GM23338 (cell line): ENCODE measurements at regions not wholly inside any gene's neighbourhood (a gene's known extent, or its start where the extent isn't known, plus 50 kb on each side); places are given as distances from the start of the nearest gene placed in this dataset.
"Not testable (repeated sequence)": the region's sequence is repeated elsewhere in the genome, so short reads cannot be mapped to it uniquely, and the experiment has no call there.

Experiments
- ATAC-seq: fragments of 200-7000 bp; cut with Tn5 transposase; 3 replicates; pipeline ENCODE4 v1.9.1; 2020
- DNase-seq: peaks from one replicate; pipeline ENCODE4 v3.0.0-alpha.2; 2015; ENCODE audit warnings: low spot score
- H2AFZ ChIP-seq: fragments of 200-600 bp; sonication (generic); 2 replicates; pipeline ENCODE4 v1.8.0; 2016; ENCODE audit warnings: antibody characterized with exemption, mild to moderate bottlenecking, moderate library complexity
- H3F3A ChIP-seq: fragments of 200-600 bp; sonication (generic); replicated peaks from 2 replicates; pipeline ENCODE4 v1.8.0; 2017; ENCODE audit warnings: antibody characterized with exemption, mixed run types, low read depth
- H3K27ac ChIP-seq: fragments of 200-600 bp; sonication (generic); 2 replicates; pipeline ENCODE4 v1.6.1; 2016; ENCODE audit warnings: low read depth
- H3K27me3 ChIP-seq: fragments of 200-600 bp; sonication (generic); 2 replicates; pipeline ENCODE4 v1.8.0; 2016; ENCODE audit warnings: mild to moderate bottlenecking, mixed run types, moderate library complexity; ENCODE audit not compliant: insufficient read depth
- H3K36me3 ChIP-seq: fragments of 200-600 bp; sonication (generic); 2 replicates; pipeline ENCODE4 v1.8.0; 2016; ENCODE audit warnings: mild to moderate bottlenecking; ENCODE audit not compliant: insufficient read depth
- H3K4me1 ChIP-seq: fragments of 200-600 bp; sonication (generic); 2 replicates; pipeline ENCODE4 v1.8.0; 2016; ENCODE audit warnings: mild to moderate bottlenecking, moderate library complexity; ENCODE audit not compliant: insufficient read depth
- H3K4me2 ChIP-seq: fragments of 200-600 bp; sonication (generic); 2 replicates; pipeline ENCODE4 v1.7.1; 2017; ENCODE audit warnings: mixed run types
- H3K4me3 ChIP-seq: fragments of 200-600 bp; sonication (generic); 2 replicates; pipeline ENCODE4 v1.6.1; 2016; ENCODE audit warnings: mixed run types
- H3K79me2 ChIP-seq: fragments of 200-600 bp; sonication (generic); replicated peaks from 2 replicates; pipeline ENCODE4 v1.8.0; 2017; ENCODE audit warnings: mild to moderate bottlenecking; ENCODE audit not compliant: insufficient read depth
- H3K9me2 ChIP-seq: fragments of 200-600 bp; sonication (generic); 2 replicates; pipeline ENCODE4 v1.8.0; 2017; ENCODE audit not compliant: insufficient read depth
- H4K20me1 ChIP-seq: fragments of 200-600 bp; sonication (generic); replicated peaks from 2 replicates; pipeline ENCODE4 v1.8.0; 2017; ENCODE audit warnings: mild to moderate bottlenecking; ENCODE audit not compliant: insufficient read depth
- H3K27ac Mint-ChIP-seq: 2 replicates; pipeline ENCODE4 v1.8.0; 2020; ENCODE audit warnings: inconsistent platforms, mild to moderate bottlenecking, moderate library complexity, mixed read lengths
- H3K27me3 Mint-ChIP-seq: 3 replicates; pipeline ENCODE4 v1.8.0; 2022; ENCODE audit warnings: low read depth, mild to moderate bottlenecking, moderate library complexity, mixed read lengths, inconsistent platforms; ENCODE audit not compliant: insufficient read depth, poor library complexity
- H3K36me3 Mint-ChIP-seq: 3 replicates; pipeline ENCODE4 v1.8.0; 2021; ENCODE audit warnings: low read depth, mild to moderate bottlenecking, inconsistent platforms, moderate library complexity, mixed read lengths
- H3K4me1 Mint-ChIP-seq: 3 replicates; pipeline ENCODE4 v1.8.0; 2020; ENCODE audit warnings: mild to moderate bottlenecking, inconsistent platforms, mixed read lengths
- H3K4me3 Mint-ChIP-seq: 3 replicates; pipeline ENCODE4 v1.8.0; 2021; ENCODE audit warnings: moderate library complexity, mild to moderate bottlenecking, inconsistent platforms, mixed read lengths
- H3K9me3 Mint-ChIP-seq: 3 replicates; pipeline ENCODE4 v1.8.0; 2020; ENCODE audit warnings: moderate library complexity, mild to moderate bottlenecking, inconsistent platforms, mixed read lengths

GRCh38 chr2:111365986-111366640 lies 245.4 kb downstream of the BCL2L11 start:
- not testable (repeated sequence) for H4K20me1 ChIP-seq, H3K27ac ChIP-seq, H3K9me2 ChIP-seq, H2AFZ ChIP-seq, H3K4me1 ChIP-seq, H3F3A ChIP-seq, H3K36me3 Mint-ChIP-seq, H3K79me2 ChIP-seq, H3K4me1 Mint-ChIP-seq, H3K27me3 Mint-ChIP-seq, H3K9me3 Mint-ChIP-seq, H3K36me3 ChIP-seq, H3K27ac Mint-ChIP-seq
- Histone ChIP-seq H3K27me3 (peaks cover 14% of the 10 kb centered on the region; the same call in 1 of the 2 replicates), H3K4me3 (peak overlapping the region; percentile 42; the same call in 1 of the 2 replicates), H3K4me2 (peak overlapping the region; percentile 68)
- peak overlapping the region; percentile 56 for H3K4me3 Mint-ChIP-seq
- peak; percentile 94 for ATAC-seq
- peak; percentile 56 for DNase-seq

DNA sequence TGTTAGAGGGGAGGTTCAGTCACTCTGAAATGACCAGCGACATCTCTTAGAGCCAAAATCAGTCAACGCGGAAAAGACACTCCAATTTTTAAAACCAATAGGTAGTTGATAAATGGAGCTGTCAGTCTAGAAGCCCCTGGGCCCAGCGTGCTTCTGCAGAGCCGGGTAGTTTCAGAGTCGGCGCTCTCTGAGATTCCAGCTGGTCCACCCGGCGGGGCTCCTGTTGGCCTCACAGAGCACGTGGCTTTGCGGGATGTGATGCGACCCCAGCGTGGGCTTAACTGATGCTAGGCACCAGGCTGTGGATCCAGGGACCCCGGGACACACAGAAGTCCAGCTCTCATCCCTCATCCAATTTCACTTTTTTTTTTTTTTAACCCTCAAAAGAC lies 245.9 kb downstream of the BCL2L11 start:
- not testable (repeated sequence) for H3K9me2 ChIP-seq, H2AFZ ChIP-seq, H3K4me1 ChIP-seq, H3K27ac ChIP-seq, H3K27me3 Mint-ChIP-seq, H3F3A ChIP-seq, H4K20me1 ChIP-seq, H3K4me1 Mint-ChIP-seq, H3K27ac Mint-ChIP-seq, H3K36me3 Mint-ChIP-seq, H3K36me3 ChIP-seq, H3K79me2 ChIP-seq, H3K9me3 Mint-ChIP-seq
- peak overlapping the region; percentile 42; the same call in 1 of the 2 replicates for H3K4me3 ChIP-seq
- H3K4me3 Mint-ChIP-seq, result peak overlapping the region; percentile 33; the same call in 1 of the 3 replicates
- peak; percentile 68 for ATAC-seq
- H3K4me2 ChIP-seq, result peak overlapping the region; percentile 68
- peak; percentile 23 for DNase-seq
- H3K27me3 ChIP-seq, result peaks cover 14% of the 10 kb centered on the region; the same call in 1 of the 2 replicates

- H2AFZ ChIP-seq, H3K79me2 ChIP-seq, H3K27ac Mint-ChIP-seq, H3K4me3 Mint-ChIP-seq, H3K9me2 ChIP-seq, H3K4me2 ChIP-seq, H3K4me1 Mint-ChIP-seq, H3K9me3 Mint-ChIP-seq, H3K4me3 ChIP-seq, H3K4me1 ChIP-seq, H3K27ac ChIP-seq, H3K36me3 ChIP-seq, H3F3A ChIP-seq, H3K27me3 Mint-ChIP-seq, H4K20me1 ChIP-seq, H3K36me3 Mint-ChIP-seq, DNase-seq: not testable (repeated sequence)
- peak; percentile 10; the same call in 1 of the 3 replicates for ATAC-seq
- H3K27me3 ChIP-seq, result peaks cover 14% of the 10 kb centered on the region; the same call in 1 of the 2 replicates
These were observed 246.4 kb downstream of the BCL2L11 start for GRCh38 chr2:111367080-111367479.

DNA sequence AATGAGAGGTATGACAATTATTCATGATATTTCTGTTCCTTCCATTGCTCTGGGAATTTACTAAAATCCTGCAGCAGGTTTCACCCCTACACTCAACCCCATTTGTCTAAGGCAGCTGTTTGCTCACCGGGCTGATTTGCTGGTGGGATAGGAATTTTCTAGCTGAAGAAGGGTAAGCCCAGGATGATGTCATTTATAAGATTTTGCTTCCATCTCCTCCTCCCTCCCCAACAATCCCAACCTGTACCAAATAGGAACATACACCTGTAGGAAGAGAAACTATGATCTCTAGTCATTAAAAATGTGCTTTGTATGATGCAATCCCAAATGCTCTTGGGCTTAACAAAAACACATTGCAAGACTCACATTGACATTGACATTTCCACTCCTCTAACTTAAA lies 247.2 kb downstream of the BCL2L11 start:
- DNase-seq, ATAC-seq, H3F3A ChIP-seq, H3K79me2 ChIP-seq, H3K4me3 Mint-ChIP-seq, H3K27ac ChIP-seq, H3K4me1 Mint-ChIP-seq, H3K27me3 Mint-ChIP-seq, H3K36me3 ChIP-seq, H2AFZ ChIP-seq, H3K27ac Mint-ChIP-seq, H4K20me1 ChIP-seq, H3K9me3 Mint-ChIP-seq, H3K9me2 ChIP-seq, H3K4me1 ChIP-seq, H3K4me2 ChIP-seq, H3K36me3 Mint-ChIP-seq, H3K4me3 ChIP-seq: not testable (repeated sequence)
- peaks cover 14% of the 10 kb centered on the region; the same call in 1 of the 2 replicates for H3K27me3 ChIP-seq

DNA sequence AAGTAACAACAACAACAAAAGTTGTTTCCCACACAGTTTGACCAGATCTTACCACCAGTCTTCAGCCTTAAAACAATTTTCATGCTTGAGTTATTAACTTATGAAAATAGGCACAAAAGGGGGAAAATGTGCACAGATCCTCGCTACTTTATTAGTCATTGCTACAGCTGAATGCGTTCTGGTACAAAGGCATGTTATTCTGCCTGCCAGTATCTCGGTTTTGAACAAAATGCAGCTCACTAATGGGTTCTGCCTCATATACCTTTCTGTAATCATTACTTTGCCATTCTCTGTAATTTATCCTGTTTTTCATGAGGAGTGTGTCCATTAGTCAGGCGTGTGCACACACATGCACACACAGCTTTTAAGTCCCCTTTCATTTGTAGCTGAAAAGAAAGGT lies 247.6 kb downstream of the BCL2L11 start:
- not testable (repeated sequence) for DNase-seq, H3F3A ChIP-seq, H3K27me3 Mint-ChIP-seq, H3K36me3 ChIP-seq, H3K27ac ChIP-seq, H3K9me3 Mint-ChIP-seq, H3K4me2 ChIP-seq, H3K4me1 ChIP-seq, H3K4me1 Mint-ChIP-seq, H3K36me3 Mint-ChIP-seq, H4K20me1 ChIP-seq, H3K4me3 ChIP-seq, H2AFZ ChIP-seq, H3K27ac Mint-ChIP-seq, H3K4me3 Mint-ChIP-seq, H3K9me2 ChIP-seq, H3K79me2 ChIP-seq, ATAC-seq
- H3K27me3 ChIP-seq, result peaks cover 14% of the 10 kb centered on the region; the same call in 1 of the 2 replicates

DNA sequence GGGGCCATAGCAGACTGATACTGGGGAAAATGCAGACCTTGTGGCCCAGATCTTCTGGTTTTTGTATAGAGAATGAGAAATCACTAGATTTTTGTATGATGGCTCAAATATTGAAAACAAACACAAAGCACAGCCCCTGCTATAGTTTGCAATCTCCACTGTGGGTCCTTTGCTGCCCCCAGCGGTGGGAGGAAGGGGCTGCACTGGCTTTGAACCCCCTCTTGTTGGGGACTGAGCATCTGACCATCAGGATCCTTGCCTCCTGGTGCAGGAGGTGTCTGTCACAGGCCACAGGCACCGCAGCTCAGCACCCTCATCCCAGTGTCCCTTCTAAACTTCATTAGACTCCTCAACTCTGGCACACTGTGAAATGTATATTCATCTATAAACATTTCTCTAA lies 252.3 kb downstream of the BCL2L11 start:
- not testable (repeated sequence) for H3K4me1 Mint-ChIP-seq, H3K27ac ChIP-seq, H3K36me3 Mint-ChIP-seq, H3K27me3 ChIP-seq, H4K20me1 ChIP-seq, H3K9me3 Mint-ChIP-seq, H3K4me1 ChIP-seq, H3K4me3 Mint-ChIP-seq, H3K36me3 ChIP-seq, H3K9me2 ChIP-seq, H3K79me2 ChIP-seq, H3K4me3 ChIP-seq, H3K4me2 ChIP-seq, H3K27me3 Mint-ChIP-seq, H3K27ac Mint-ChIP-seq, DNase-seq, H2AFZ ChIP-seq, H3F3A ChIP-seq
- peak; percentile 76 for ATAC-seq

- not testable (repeated sequence) for H4K20me1 ChIP-seq, H2AFZ ChIP-seq, H3K9me2 ChIP-seq, DNase-seq, H3K4me3 ChIP-seq, H3K36me3 Mint-ChIP-seq, ATAC-seq, H3K4me2 ChIP-seq, H3K36me3 ChIP-seq, H3K4me1 Mint-ChIP-seq, H3K79me2 ChIP-seq, H3K27ac ChIP-seq, H3K27me3 Mint-ChIP-seq, H3K4me3 Mint-ChIP-seq, H3K4me1 ChIP-seq, H3F3A ChIP-seq, H3K27ac Mint-ChIP-seq, H3K9me3 Mint-ChIP-seq, H3K27me3 ChIP-seq
These were observed 253.3 kb downstream of the BCL2L11 start for GRCh38 chr2:111373989-111374388.
